Suprapubic skin (tissue), 3 donors: ENCODE measurements at regions not wholly inside any gene's neighbourhood (a gene's known extent, or its start where the extent isn't known, plus 50 kb on each side); places are given as distances from the start of the nearest gene placed in this dataset.

Experiments used
- EP300 ChIP-seq: sonication (generic); formaldehyde crosslinking; IDR thresholded peaks from one replicate; pipeline ENCODE4 v1.6.1; 2017; ENCODE audit warnings: antibody characterized with exemption
- TF ChIP-seq, protein P1 (sequence below), 2 donors: fragments of 200-600 bp in 1 of 2; fragments of 450-650 bp in 1 of 2; sonication (generic) in 1 of 2; IDR thresholded peaks; one replicate each; pipeline ENCODE4 v1.5.1; 2016 to 2019; ENCODE audit warnings: antibody characterized with exemption in 2 of 2, mild to moderate bottlenecking in 1 of 2, moderate library complexity in 1 of 2

DNA sequence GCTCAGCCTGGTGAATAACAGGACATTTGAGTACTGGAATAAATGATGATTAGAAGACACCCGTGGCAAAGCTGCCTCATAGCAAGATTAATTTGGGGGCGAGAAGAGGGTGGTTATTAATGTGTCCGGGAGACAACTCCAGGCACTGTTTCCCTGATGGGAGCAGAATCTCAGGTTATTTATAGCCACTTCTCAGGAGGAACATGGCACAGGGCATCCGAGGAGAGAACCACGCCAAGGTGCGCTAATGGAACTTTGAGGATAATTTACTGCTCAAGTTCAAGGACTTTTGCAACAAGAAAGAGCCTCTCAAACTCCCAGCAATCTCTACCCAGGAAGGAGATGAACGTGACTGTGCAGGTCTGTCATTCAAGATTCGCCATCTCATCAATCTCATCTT lies 362.5 kb upstream of the ERCC4 start:
- TF ChIP-seq EP300, result no peak
- TF ChIP-seq, protein P1, sequence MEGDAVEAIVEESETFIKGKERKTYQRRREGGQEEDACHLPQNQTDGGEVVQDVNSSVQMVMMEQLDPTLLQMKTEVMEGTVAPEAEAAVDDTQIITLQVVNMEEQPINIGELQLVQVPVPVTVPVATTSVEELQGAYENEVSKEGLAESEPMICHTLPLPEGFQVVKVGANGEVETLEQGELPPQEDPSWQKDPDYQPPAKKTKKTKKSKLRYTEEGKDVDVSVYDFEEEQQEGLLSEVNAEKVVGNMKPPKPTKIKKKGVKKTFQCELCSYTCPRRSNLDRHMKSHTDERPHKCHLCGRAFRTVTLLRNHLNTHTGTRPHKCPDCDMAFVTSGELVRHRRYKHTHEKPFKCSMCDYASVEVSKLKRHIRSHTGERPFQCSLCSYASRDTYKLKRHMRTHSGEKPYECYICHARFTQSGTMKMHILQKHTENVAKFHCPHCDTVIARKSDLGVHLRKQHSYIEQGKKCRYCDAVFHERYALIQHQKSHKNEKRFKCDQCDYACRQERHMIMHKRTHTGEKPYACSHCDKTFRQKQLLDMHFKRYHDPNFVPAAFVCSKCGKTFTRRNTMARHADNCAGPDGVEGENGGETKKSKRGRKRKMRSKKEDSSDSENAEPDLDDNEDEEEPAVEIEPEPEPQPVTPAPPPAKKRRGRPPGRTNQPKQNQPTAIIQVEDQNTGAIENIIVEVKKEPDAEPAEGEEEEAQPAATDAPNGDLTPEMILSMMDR (IDR thresholded peaks at IDR 0.05), result no peak
